HEK293T (cell line): ENCODE measurements at regions not wholly inside any gene's neighbourhood (a gene's known extent, or its start where the extent isn't known, plus 50 kb on each side); places are given as distances from the start of the nearest gene placed in this dataset.

Source experiments
- CTCF ChIA-PET: fragments of 350-600 bp; formaldehyde crosslinking; extraction: SDS; loops from one replicate; lab custom pipeline; 2021; ENCODE audit warnings: antibody characterized with exemption, inconsistent platforms; lab: Yijun Ruan, JAX
- POLR2A ChIA-PET: fragments of 350-600 bp; formaldehyde crosslinking; extraction: SDS; loops from one replicate; lab custom pipeline; 2020; ENCODE audit warnings: antibody characterized with exemption, inconsistent platforms; lab: Yijun Ruan, JAX
- DNase-seq: peaks from one replicate; pipeline ENCODE4 v3.0.0; 2012; ENCODE audit warnings: mixed read lengths; ENCODE audit errors: extremely low spot score
- ARNT ChIP-seq: fragments of 450-650 bp; IDR thresholded peaks from 2 replicates; pipeline ENCODE4 v1.6.1; 2017; ENCODE audit warnings: mild to moderate bottlenecking
- BHLHE40 ChIP-seq: fragments of 450-650 bp; IDR thresholded peaks from 2 replicates; pipeline ENCODE4 v1.6.1; 2016; ENCODE audit warnings: mild to moderate bottlenecking, moderate library complexity, borderline replicate concordance
- CTBP1 ChIP-seq: fragments of 450-650 bp; IDR thresholded peaks from 2 replicates; pipeline ENCODE4 v1.6.1; 2016; ENCODE audit warnings: borderline replicate concordance
- ELF4 ChIP-seq: fragments of 450-650 bp; IDR thresholded peaks from 2 replicates; pipeline ENCODE4 v1.6.1; 2017; ENCODE audit warnings: antibody characterized with exemption
- FOXA1 ChIP-seq: fragments of 450-650 bp; IDR thresholded peaks from 2 replicates; pipeline ENCODE4 v1.6.1; 2016; ENCODE audit warnings: mild to moderate bottlenecking
- FOXK2 ChIP-seq: fragments of 450-650 bp; IDR thresholded peaks from 2 replicates; pipeline ENCODE4 v1.6.1; 2016; ENCODE audit warnings: mild to moderate bottlenecking
- FOXM1 ChIP-seq: fragments of 450-650 bp; IDR thresholded peaks from 2 replicates; pipeline ENCODE4 v1.6.1; 2017; ENCODE audit warnings: mild to moderate bottlenecking, borderline replicate concordance
- HDGF ChIP-seq: fragments of 450-650 bp; IDR thresholded peaks from 2 replicates; pipeline ENCODE4 v1.6.1; 2017; ENCODE audit warnings: antibody characterized with exemption, borderline replicate concordance
- L3MBTL2 ChIP-seq: fragments of 450-650 bp; conservative IDR thresholded peaks from 2 replicates; pipeline ENCODE4 v1.6.1; 2016; ENCODE audit warnings: mild to moderate bottlenecking
- LEF1 ChIP-seq: fragments of 450-650 bp; IDR thresholded peaks from 2 replicates; pipeline ENCODE4 v1.6.1; 2017; ENCODE audit warnings: mild to moderate bottlenecking, borderline replicate concordance
- NFRKB ChIP-seq: fragments of 450-650 bp; IDR thresholded peaks from 2 replicates; pipeline ENCODE4 v1.6.1; 2016; ENCODE audit warnings: mild to moderate bottlenecking, moderate library complexity
- PKNOX1 ChIP-seq: fragments of 450-650 bp; IDR thresholded peaks from 2 replicates; pipeline ENCODE4 v1.6.1; 2016
- SP1 ChIP-seq: fragments of 450-650 bp; IDR thresholded peaks from 2 replicates; pipeline ENCODE4 v1.6.1; 2017
- SUZ12 ChIP-seq: fragments of 450-650 bp; IDR thresholded peaks from 2 replicates; pipeline ENCODE4 v1.6.1; 2016; ENCODE audit warnings: mild to moderate bottlenecking
- TARDBP ChIP-seq: fragments of 450-650 bp; IDR thresholded peaks from 2 replicates; pipeline ENCODE4 v1.6.1; 2016
- ZNF384 ChIP-seq: fragments of 450-650 bp; IDR thresholded peaks from 2 replicates; pipeline ENCODE4 v1.6.1; 2016

- TF ChIP-seq FOXM1 (no peak), NFRKB (no peak), HDGF (no peak), ELF4 (no peak), CTBP1 (no peak), SP1 (no peak), FOXK2 (no peak)
- ChIA-PET POLR2A (no interaction called here), CTCF (no interaction called here)
- DNase-seq, result no peak
Measured at GRCh38 chr15:46703020-46703861, 1014.1 kb upstream of the SEMA6D start.

GRCh38 chr15:46703871-46704637, 1013.3 kb upstream of the SEMA6D start:
- TF ChIP-seq SUZ12 (no peak), SP1 (no peak), FOXM1 (no peak), FOXA1 (no peak), CTBP1 (no peak), FOXK2 (no peak), LEF1 (no peak), NFRKB (no peak), BHLHE40 (no peak), ZNF384 (no peak), PKNOX1 (no peak), TARDBP (no peak), HDGF (no peak), ELF4 (no peak), L3MBTL2 (no peak)
- DNase-seq, result no peak
- ChIA-PET CTCF (no interaction called here), POLR2A (no interaction called here)

GRCh38 chr15:46707452-46707851, 1009.9 kb upstream of the SEMA6D start:
- no peak for DNase-seq
- CTCF ChIA-PET, result no interaction called here
- no peak for TF ChIP-seq SP1
- POLR2A ChIA-PET, result no interaction called here

- POLR2A ChIA-PET, result no interaction called here
- CTCF ChIA-PET, result no interaction called here
- no peak for TF ChIP-seq ZNF384
- no peak for TF ChIP-seq TARDBP
- TF ChIP-seq PKNOX1, result no peak
- no peak for TF ChIP-seq ELF4
- TF ChIP-seq HDGF, result no peak
- no peak for TF ChIP-seq BHLHE40
- no peak for TF ChIP-seq SP1
- TF ChIP-seq FOXM1, result no peak
- TF ChIP-seq ARNT, result no peak
- no peak for DNase-seq
Measured at GRCh38 chr15:46708226-46708625, 1009.1 kb upstream of the SEMA6D start.

GRCh38 chr15:46709460-46710083, 1007.7 kb upstream of the SEMA6D start:
- ChIA-PET CTCF (no interaction called here), POLR2A (no interaction called here)
- no peak for DNase-seq
- TF ChIP-seq SP1 (no peak), BHLHE40 (no peak), SUZ12 (no peak), NFRKB (no peak), PKNOX1 (no peak)

- CTCF ChIA-PET, result no interaction called here
- POLR2A ChIA-PET, result no interaction called here
- TF ChIP-seq FOXA1 (no peak), CTBP1 (no peak), FOXK2 (no peak), L3MBTL2 (no peak), NFRKB (no peak), SP1 (no peak), ELF4 (no peak)
- DNase-seq, result no peak
Measured at GRCh38 chr15:46710401-46710960, 1006.8 kb upstream of the SEMA6D start.
